ENCODE measurements at regions not wholly inside any gene's neighbourhood (a gene's known extent, or its start where the extent isn't known, plus 50 kb on each side); places are given as distances from the start of the nearest gene placed in this dataset.

DNA sequence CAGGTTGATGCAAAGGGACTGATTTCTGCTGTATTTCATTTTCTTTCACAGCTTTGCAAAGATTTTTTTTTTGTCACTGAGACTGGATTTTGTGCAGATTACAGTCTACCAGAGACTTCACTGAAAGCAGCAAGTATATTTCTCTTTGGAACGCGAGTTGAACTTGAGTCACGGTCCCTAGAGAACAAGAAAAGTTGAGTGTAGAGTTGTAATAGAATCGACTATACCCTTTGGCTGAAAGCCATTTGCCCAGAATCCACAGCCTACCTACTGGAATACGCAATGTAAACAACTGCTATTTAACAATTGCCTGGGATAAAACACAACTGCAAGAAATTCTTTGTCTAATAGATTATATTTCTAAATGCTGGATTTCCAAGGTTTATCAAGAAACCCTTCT is 520.6 kb downstream of the HDGFL1 start:
- H3K9ac ChIP-seq (ENCODE audit: low read depth, low read length): no peak overlapping the region
- no peaks in the 10 kb centered on the region for H3K79me2 ChIP-seq (ENCODE audit: insufficient read depth, low read length)
- H3K27me3 ChIP-seq (ENCODE audit: insufficient read depth, low read length, poor library complexity): no peaks in the 10 kb centered on the region
- H3K27ac ChIP-seq (ENCODE audit: low read length): no peak overlapping the region
- TF ChIP-seq, protein P1, sequence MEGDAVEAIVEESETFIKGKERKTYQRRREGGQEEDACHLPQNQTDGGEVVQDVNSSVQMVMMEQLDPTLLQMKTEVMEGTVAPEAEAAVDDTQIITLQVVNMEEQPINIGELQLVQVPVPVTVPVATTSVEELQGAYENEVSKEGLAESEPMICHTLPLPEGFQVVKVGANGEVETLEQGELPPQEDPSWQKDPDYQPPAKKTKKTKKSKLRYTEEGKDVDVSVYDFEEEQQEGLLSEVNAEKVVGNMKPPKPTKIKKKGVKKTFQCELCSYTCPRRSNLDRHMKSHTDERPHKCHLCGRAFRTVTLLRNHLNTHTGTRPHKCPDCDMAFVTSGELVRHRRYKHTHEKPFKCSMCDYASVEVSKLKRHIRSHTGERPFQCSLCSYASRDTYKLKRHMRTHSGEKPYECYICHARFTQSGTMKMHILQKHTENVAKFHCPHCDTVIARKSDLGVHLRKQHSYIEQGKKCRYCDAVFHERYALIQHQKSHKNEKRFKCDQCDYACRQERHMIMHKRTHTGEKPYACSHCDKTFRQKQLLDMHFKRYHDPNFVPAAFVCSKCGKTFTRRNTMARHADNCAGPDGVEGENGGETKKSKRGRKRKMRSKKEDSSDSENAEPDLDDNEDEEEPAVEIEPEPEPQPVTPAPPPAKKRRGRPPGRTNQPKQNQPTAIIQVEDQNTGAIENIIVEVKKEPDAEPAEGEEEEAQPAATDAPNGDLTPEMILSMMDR (IDR thresholded peaks at IDR 0.05; ENCODE audit: borderline replicate concordance, extremely low read depth, low read length, poor library complexity, severe bottlenecking): no peak
- TF ChIP-seq EZH2 (IDR thresholded peaks at IDR 0.05; ENCODE audit: borderline replicate concordance, low read depth, low read length, severe bottlenecking): no peak
- H3K4me2 ChIP-seq (ENCODE audit: insufficient read depth, low read length): no peak overlapping the region
- H2AFZ ChIP-seq (ENCODE audit: low read depth, low read length): no peak overlapping the region
- DNase-seq (no peak), ATAC-seq (ENCODE audit: insufficient read depth, low read depth) (no peak)
- no peak overlapping the region for H3K4me3 ChIP-seq (ENCODE audit: low read depth in 1 of 2, low read length in 2 of 2)
- no peaks in the 10 kb centered on the region for H3K36me3 ChIP-seq (ENCODE audit: insufficient read depth, low read length)
- no peaks in the 10 kb centered on the region for H4K20me1 ChIP-seq (ENCODE audit: insufficient read depth, low read length)
- H3K9me3 ChIP-seq (ENCODE audit: insufficient read depth, low read length, severe bottlenecking): no peaks in the 10 kb centered on the region
- no peaks in the 10 kb centered on the region for H3K4me1 ChIP-seq (ENCODE audit: insufficient read depth, low read length)

GRCh38 chr6:23091795-23092194 is 522.4 kb downstream of the HDGFL1 start:
- no peak overlapping the region for H3K27ac ChIP-seq (ENCODE audit: low read length)
- no peak overlapping the region for H3K9ac ChIP-seq (ENCODE audit: low read depth, low read length)
- no peaks in the 10 kb centered on the region for H3K4me1 ChIP-seq (ENCODE audit: insufficient read depth, low read length)
- ATAC-seq (ENCODE audit: insufficient read depth, low read depth): no peak
- no peaks in the 10 kb centered on the region for H3K27me3 ChIP-seq (ENCODE audit: insufficient read depth, low read length, poor library complexity)
- DNase-seq: no peak
- no peaks in the 10 kb centered on the region for H3K79me2 ChIP-seq (ENCODE audit: insufficient read depth, low read length)
- no peak overlapping the region for H3K4me3 ChIP-seq (ENCODE audit: low read depth in 1 of 2, low read length in 2 of 2)
- no peaks in the 10 kb centered on the region for H3K36me3 ChIP-seq (ENCODE audit: insufficient read depth, low read length)
- H2AFZ ChIP-seq (ENCODE audit: low read depth, low read length): no peak overlapping the region
- H3K4me2 ChIP-seq (ENCODE audit: insufficient read depth, low read length): no peak overlapping the region
- no peak for TF ChIP-seq EZH2 (IDR thresholded peaks at IDR 0.05; ENCODE audit: borderline replicate concordance, low read depth, low read length, severe bottlenecking)
- TF ChIP-seq, protein P1 (IDR thresholded peaks at IDR 0.05; ENCODE audit: borderline replicate concordance, extremely low read depth, low read length, poor library complexity, severe bottlenecking): no peak
- H4K20me1 ChIP-seq (ENCODE audit: insufficient read depth, low read length): no peaks in the 10 kb centered on the region
- H3K9me3 ChIP-seq (ENCODE audit: insufficient read depth, low read length, severe bottlenecking): no peaks in the 10 kb centered on the region

GRCh38 chr6:23096876-23097275 is 527.5 kb downstream of the HDGFL1 start:
- Histone ChIP-seq H3K79me2 (ENCODE audit: insufficient read depth, low read length) (no peaks in the 10 kb centered on the region), H4K20me1 (ENCODE audit: insufficient read depth, low read length) (no peaks in the 10 kb centered on the region), H2AFZ (ENCODE audit: low read depth, low read length) (no peak overlapping the region), H3K36me3 (ENCODE audit: insufficient read depth, low read length) (no peaks in the 10 kb centered on the region), H3K9me3 (ENCODE audit: insufficient read depth, low read length, severe bottlenecking) (no peaks in the 10 kb centered on the region), H3K27me3 (ENCODE audit: insufficient read depth, low read length, poor library complexity) (no peaks in the 10 kb centered on the region), H3K4me3 (ENCODE audit: low read depth in 1 of 2, low read length in 2 of 2) (no peak overlapping the region), H3K4me1 (ENCODE audit: insufficient read depth, low read length) (no peaks in the 10 kb centered on the region), H3K4me2 (ENCODE audit: insufficient read depth, low read length) (no peak overlapping the region), H3K27ac (ENCODE audit: low read length) (no peak overlapping the region), H3K9ac (ENCODE audit: low read depth, low read length) (no peak overlapping the region)
- DNase-seq (no peak), ATAC-seq (ENCODE audit: insufficient read depth, low read depth) (no peak)
- TF ChIP-seq, protein P1 (IDR thresholded peaks at IDR 0.05; ENCODE audit: borderline replicate concordance, extremely low read depth, low read length, poor library complexity, severe bottlenecking): no peak
- no peak for TF ChIP-seq EZH2 (IDR thresholded peaks at IDR 0.05; ENCODE audit: borderline replicate concordance, low read depth, low read length, severe bottlenecking)

GRCh38 chr6:23097566-23097965 is 528.2 kb downstream of the HDGFL1 start:
- Histone ChIP-seq H3K4me1 (ENCODE audit: insufficient read depth, low read length) (no peaks in the 10 kb centered on the region), H3K9ac (ENCODE audit: low read depth, low read length) (no peak overlapping the region), H3K4me2 (ENCODE audit: insufficient read depth, low read length) (no peak overlapping the region), H4K20me1 (ENCODE audit: insufficient read depth, low read length) (no peaks in the 10 kb centered on the region), H3K36me3 (ENCODE audit: insufficient read depth, low read length) (no peaks in the 10 kb centered on the region), H3K4me3 (ENCODE audit: low read depth in 1 of 2, low read length in 2 of 2) (no peak overlapping the region), H2AFZ (ENCODE audit: low read depth, low read length) (no peak overlapping the region), H3K9me3 (ENCODE audit: insufficient read depth, low read length, severe bottlenecking) (no peaks in the 10 kb centered on the region), H3K27ac (ENCODE audit: low read length) (no peak overlapping the region), H3K79me2 (ENCODE audit: insufficient read depth, low read length) (no peaks in the 10 kb centered on the region), H3K27me3 (ENCODE audit: insufficient read depth, low read length, poor library complexity) (no peaks in the 10 kb centered on the region)
- ATAC-seq (ENCODE audit: insufficient read depth, low read depth) (no peak), DNase-seq (no peak)
- TF ChIP-seq EZH2 (IDR thresholded peaks at IDR 0.05; ENCODE audit: borderline replicate concordance, low read depth, low read length, severe bottlenecking): no peak
- TF ChIP-seq, protein P1 (IDR thresholded peaks at IDR 0.05; ENCODE audit: borderline replicate concordance, extremely low read depth, low read length, poor library complexity, severe bottlenecking): no peak

Measured in DND-41 (cell line).